GM23338 (cell line): ENCODE measurements at regions not wholly inside any gene's neighbourhood (a gene's known extent, or its start where the extent isn't known, plus 50 kb on each side); places are given as distances from the start of the nearest gene placed in this dataset.

Experiments used
- ATAC-seq: fragments of 200-7000 bp; cut with Tn5 transposase; 3 replicates; pipeline ENCODE4 v1.9.1; 2020
- DNase-seq: peaks from one replicate; pipeline ENCODE4 v3.0.0-alpha.2; 2015; ENCODE audit warnings: low spot score
- H2AFZ ChIP-seq: fragments of 200-600 bp; sonication (generic); 2 replicates; pipeline ENCODE4 v1.8.0; 2016; ENCODE audit warnings: antibody characterized with exemption, mild to moderate bottlenecking, moderate library complexity
- H3F3A ChIP-seq: fragments of 200-600 bp; sonication (generic); replicated peaks from 2 replicates; pipeline ENCODE4 v1.8.0; 2017; ENCODE audit warnings: antibody characterized with exemption, mixed run types, low read depth
- H3K27ac ChIP-seq: fragments of 200-600 bp; sonication (generic); 2 replicates; pipeline ENCODE4 v1.6.1; 2016; ENCODE audit warnings: low read depth
- H3K27me3 ChIP-seq: fragments of 200-600 bp; sonication (generic); 2 replicates; pipeline ENCODE4 v1.8.0; 2016; ENCODE audit warnings: mild to moderate bottlenecking, mixed run types, moderate library complexity; ENCODE audit not compliant: insufficient read depth
- H3K36me3 ChIP-seq: fragments of 200-600 bp; sonication (generic); 2 replicates; pipeline ENCODE4 v1.8.0; 2016; ENCODE audit warnings: mild to moderate bottlenecking; ENCODE audit not compliant: insufficient read depth
- H3K4me1 ChIP-seq: fragments of 200-600 bp; sonication (generic); 2 replicates; pipeline ENCODE4 v1.8.0; 2016; ENCODE audit warnings: mild to moderate bottlenecking, moderate library complexity; ENCODE audit not compliant: insufficient read depth
- H3K4me2 ChIP-seq: fragments of 200-600 bp; sonication (generic); 2 replicates; pipeline ENCODE4 v1.7.1; 2017; ENCODE audit warnings: mixed run types
- H3K4me3 ChIP-seq: fragments of 200-600 bp; sonication (generic); 2 replicates; pipeline ENCODE4 v1.6.1; 2016; ENCODE audit warnings: mixed run types
- H3K79me2 ChIP-seq: fragments of 200-600 bp; sonication (generic); replicated peaks from 2 replicates; pipeline ENCODE4 v1.8.0; 2017; ENCODE audit warnings: mild to moderate bottlenecking; ENCODE audit not compliant: insufficient read depth
- H3K9me2 ChIP-seq: fragments of 200-600 bp; sonication (generic); 2 replicates; pipeline ENCODE4 v1.8.0; 2017; ENCODE audit not compliant: insufficient read depth
- H4K20me1 ChIP-seq: fragments of 200-600 bp; sonication (generic); replicated peaks from 2 replicates; pipeline ENCODE4 v1.8.0; 2017; ENCODE audit warnings: mild to moderate bottlenecking; ENCODE audit not compliant: insufficient read depth
- H3K27ac Mint-ChIP-seq: 2 replicates; pipeline ENCODE4 v1.8.0; 2020; ENCODE audit warnings: inconsistent platforms, mild to moderate bottlenecking, moderate library complexity, mixed read lengths
- H3K27me3 Mint-ChIP-seq: 3 replicates; pipeline ENCODE4 v1.8.0; 2022; ENCODE audit warnings: low read depth, mild to moderate bottlenecking, moderate library complexity, mixed read lengths, inconsistent platforms; ENCODE audit not compliant: insufficient read depth, poor library complexity
- H3K36me3 Mint-ChIP-seq: 3 replicates; pipeline ENCODE4 v1.8.0; 2021; ENCODE audit warnings: low read depth, mild to moderate bottlenecking, inconsistent platforms, moderate library complexity, mixed read lengths
- H3K4me1 Mint-ChIP-seq: 3 replicates; pipeline ENCODE4 v1.8.0; 2020; ENCODE audit warnings: mild to moderate bottlenecking, inconsistent platforms, mixed read lengths
- H3K4me3 Mint-ChIP-seq: 3 replicates; pipeline ENCODE4 v1.8.0; 2021; ENCODE audit warnings: moderate library complexity, mild to moderate bottlenecking, inconsistent platforms, mixed read lengths
- H3K9me3 Mint-ChIP-seq: 3 replicates; pipeline ENCODE4 v1.8.0; 2020; ENCODE audit warnings: moderate library complexity, mild to moderate bottlenecking, inconsistent platforms, mixed read lengths
- CREB1 ChIP-seq: fragments of 250-450 bp; sonication (Bioruptor Pico); IDR thresholded peaks from 2 replicates; pipeline ENCODE4 v1.5.0; 2020; ENCODE audit warnings: low read depth, mild to moderate bottlenecking, moderate library complexity
- ETS1 ChIP-seq: IDR thresholded peaks from 2 replicates; pipeline ENCODE4 v1.6.1; 2016; ENCODE audit warnings: antibody characterized with exemption
- JUNB ChIP-seq: IDR thresholded peaks from one replicate; pipeline ENCODE4 v1.6.1; 2016; ENCODE audit warnings: antibody characterized with exemption; ENCODE audit not compliant: unreplicated experiment
- NANOG ChIP-seq: IDR thresholded peaks from 2 replicates; pipeline ENCODE4 v1.6.1; 2016; ENCODE audit warnings: antibody characterized with exemption, borderline replicate concordance
- POLR2AphosphoS5 ChIP-seq: IDR thresholded peaks from 2 replicates; pipeline ENCODE4 v1.6.1; 2016; ENCODE audit warnings: antibody characterized with exemption, low read depth
- ZNF114 ChIP-seq: fragments of 250-450 bp; sonication (Bioruptor Pico); IDR thresholded peaks from 2 replicates; pipeline ENCODE4 v1.5.0; 2020; ENCODE audit warnings: mild to moderate bottlenecking, moderate library complexity
- ZNF331 ChIP-seq: fragments of 250-450 bp; sonication (Bioruptor Pico); IDR thresholded peaks from 2 replicates; pipeline ENCODE4 v1.5.0; 2020; ENCODE audit warnings: low read depth, mild to moderate bottlenecking, moderate library complexity
- ZNF462 ChIP-seq: fragments of 250-450 bp; sonication (Bioruptor Pico); IDR thresholded peaks from 2 replicates; pipeline ENCODE4 v1.5.0; 2020; ENCODE audit warnings: mild to moderate bottlenecking, moderate library complexity

- Mint-ChIP-seq H3K36me3 (no peaks in the 10 kb centered on the region), H3K27ac (no peak overlapping the region), H3K4me3 (no peak overlapping the region), H3K4me1 (peaks cover 19% of the 10 kb centered on the region), H3K9me3 (no peaks in the 10 kb centered on the region), H3K27me3 (peaks cover 1% of the 10 kb centered on the region)
- Histone ChIP-seq H4K20me1 (no peaks in the 10 kb centered on the region), H3F3A (no peaks in the 10 kb centered on the region), H3K79me2 (no peaks in the 10 kb centered on the region), H3K9me2 (no peaks in the 10 kb centered on the region), H2AFZ (no peak overlapping the region), H3K4me3 (no peak overlapping the region), H3K4me2 (no peak overlapping the region), H3K27me3 (no peaks in the 10 kb centered on the region), H3K36me3 (no peaks in the 10 kb centered on the region), H3K4me1 (no peaks in the 10 kb centered on the region), H3K27ac (no peak overlapping the region)
- ATAC-seq (no peak), DNase-seq (no peak)
- no peak for TF ChIP-seq POLR2AphosphoS5
- no peak for TF ChIP-seq ZNF114
Observed at GRCh38 chr3:76728426-76728825, 311.5 kb upstream of the ROBO2 start.

GRCh38 chr3:76731471-76731870 is 308.4 kb upstream of the ROBO2 start:
- H2AFZ ChIP-seq: no peak overlapping the region
- H3K4me2 ChIP-seq: no peak overlapping the region
- H3K36me3 Mint-ChIP-seq: peaks cover 6% of the 10 kb centered on the region; the same call in 1 of the 3 replicates
- H3K4me3 Mint-ChIP-seq: no peak overlapping the region
- DNase-seq (no peak), ATAC-seq (no peak)
- no peaks in the 10 kb centered on the region; the same call in 1 of the 3 replicates for H3K9me3 Mint-ChIP-seq
- H3K27me3 Mint-ChIP-seq: no peaks in the 10 kb centered on the region
- H3K36me3 ChIP-seq: no peaks in the 10 kb centered on the region
- no peaks in the 10 kb centered on the region; the same call in 1 of the 2 replicates for H3K4me1 ChIP-seq
- no peaks in the 10 kb centered on the region for H3K4me1 Mint-ChIP-seq
- no peak overlapping the region for H3K4me3 ChIP-seq
- H3K79me2 ChIP-seq: no peaks in the 10 kb centered on the region
- no peak for TF ChIP-seq ZNF331 (CRISPR knock-in tag)
- TF ChIP-seq JUNB: no peak
- no peak for TF ChIP-seq ETS1
- TF ChIP-seq NANOG: no peak
- TF ChIP-seq CREB1 (CRISPR knock-in tag): no peak
- H3K27me3 ChIP-seq: no peaks in the 10 kb centered on the region
- H4K20me1 ChIP-seq: no peaks in the 10 kb centered on the region
- no peak overlapping the region for H3K27ac ChIP-seq
- H3F3A ChIP-seq: no peaks in the 10 kb centered on the region
- no peak overlapping the region for H3K27ac Mint-ChIP-seq
- H3K9me2 ChIP-seq: no peaks in the 10 kb centered on the region

GRCh38 chr3:76733073-76733759 is 306.7 kb upstream of the ROBO2 start:
- no peaks in the 10 kb centered on the region for H4K20me1 ChIP-seq
- DNase-seq (no peak), ATAC-seq (no peak)
- no peaks in the 10 kb centered on the region for H3K27me3 ChIP-seq
- Mint-ChIP-seq H3K27me3 (no peaks in the 10 kb centered on the region), H3K4me3 (no peak overlapping the region), H3K36me3 (peaks cover 6% of the 10 kb centered on the region; the same call in 1 of the 3 replicates), H3K4me1 (no peaks in the 10 kb centered on the region), H3K9me3 (no peaks in the 10 kb centered on the region; the same call in 1 of the 3 replicates), H3K27ac (no peak overlapping the region)
- no peak overlapping the region for H2AFZ ChIP-seq
- H3K4me2 ChIP-seq: no peak overlapping the region
- H3K36me3 ChIP-seq: no peaks in the 10 kb centered on the region
- H3F3A ChIP-seq: no peaks in the 10 kb centered on the region
- H3K79me2 ChIP-seq: no peaks in the 10 kb centered on the region
- no peaks in the 10 kb centered on the region for H3K9me2 ChIP-seq
- H3K27ac ChIP-seq: no peak overlapping the region
- no peak overlapping the region for H3K4me3 ChIP-seq
- no peaks in the 10 kb centered on the region; the same call in 1 of the 2 replicates for H3K4me1 ChIP-seq
- TF ChIP-seq ZNF462 (CRISPR knock-in tag): no peak
